ENCODE measurements at regions not wholly inside any gene's neighbourhood (a gene's known extent, or its start where the extent isn't known, plus 50 kb on each side); places are given as distances from the start of the nearest gene placed in this dataset.

GRCh38 chr2:212649646-212650045, 111.0 kb upstream of the ERBB4 start:
- H3K36me3 ChIP-seq (ENCODE audit: low read depth): no peaks in the 10 kb centered on the region
- no peaks in the 10 kb centered on the region for H3K79me2 ChIP-seq (ENCODE audit: insufficient read depth)
- peaks cover 8% of the 10 kb centered on the region; the same call in 1 of the 2 replicates for H3F3A ChIP-seq (ENCODE audit: insufficient read depth)
- in situ Hi-C loops (cut with MboI): no loop called here
- no peak overlapping the region for H3K27ac ChIP-seq
- no peak overlapping the region for H2AFZ ChIP-seq
- no peak overlapping the region for H3K4me2 ChIP-seq (ENCODE audit: unreplicated experiment)
- H3K27me3 ChIP-seq (replicated peaks; ENCODE audit: insufficient read depth): no peaks in the 10 kb centered on the region
- H3K9me3 ChIP-seq (ENCODE audit: low read depth): no peaks in the 10 kb centered on the region
- WGBS, 2 experiments (ENCODE audit: low coverage in 1 of 2, low lambda C conversion rate in 2 of 2, missing lambda C conversion rate in 2 of 2): 34 to 50% methylated on average over 1 of the region's 1 CpG
- TF ChIP-seq EZH2phosphoT487 (IDR thresholded peaks at IDR 0.05; ENCODE audit: insufficient read depth, low read depth) (no peak), EZH2 (IDR thresholded peaks at IDR 0.05; ENCODE audit: insufficient read depth, poor library complexity, severe bottlenecking) (no peak)
- DNase-seq: no peak
- no peaks in the 10 kb centered on the region for H3K9me2 ChIP-seq (ENCODE audit: insufficient read depth)
- no peak overlapping the region for H3K9ac ChIP-seq
- peaks cover 20% of the 10 kb centered on the region for H3K4me1 ChIP-seq (ENCODE audit: insufficient read depth)
- H4K20me1 ChIP-seq (ENCODE audit: insufficient read depth): no peaks in the 10 kb centered on the region
- H3K4me3 ChIP-seq: no peak overlapping the region

- Histone ChIP-seq H3K79me2 (ENCODE audit: insufficient read depth) (no peaks in the 10 kb centered on the region), H2AFZ (peak overlapping the region; percentile 35; the same call in 1 of the 2 replicates), H3K27ac (peak overlapping the region; percentile 40), H3F3A (ENCODE audit: insufficient read depth) (peaks cover 8% of the 10 kb centered on the region; the same call in 1 of the 2 replicates), H3K9ac (0 out of 2 replicates have a peak overlapping the region, but pooled peaks have one; percentile 25), H4K20me1 (ENCODE audit: insufficient read depth) (no peaks in the 10 kb centered on the region), H3K36me3 (ENCODE audit: low read depth) (no peaks in the 10 kb centered on the region), H3K4me1 (ENCODE audit: insufficient read depth) (peaks cover 20% of the 10 kb centered on the region), H3K4me3 (peak overlapping the region; percentile 16; the same call in 1 of the 2 replicates), H3K9me3 (ENCODE audit: low read depth) (no peaks in the 10 kb centered on the region), H3K27me3 (replicated peaks; ENCODE audit: insufficient read depth) (no peaks in the 10 kb centered on the region), H3K4me2 (ENCODE audit: unreplicated experiment) (peak overlapping the region; percentile 59), H3K9me2 (ENCODE audit: insufficient read depth) (no peaks in the 10 kb centered on the region)
- peak; percentile 92 for DNase-seq
- in situ Hi-C loops (cut with MboI): no loop called here
- 9 to 13% methylated on average over 3 of the region's 3 CpGs for WGBS, 2 experiments (ENCODE audit: low coverage in 1 of 2, low lambda C conversion rate in 2 of 2, missing lambda C conversion rate in 2 of 2)
- TF ChIP-seq EZH2 (IDR thresholded peaks at IDR 0.05; ENCODE audit: insufficient read depth, poor library complexity, severe bottlenecking) (no peak), EZH2phosphoT487 (IDR thresholded peaks at IDR 0.05; ENCODE audit: insufficient read depth, low read depth) (no peak)
These were observed 108.2 kb upstream of the ERBB4 start for GRCh38 chr2:212646698-212647366.

GRCh38 chr2:212644195-212644837, 105.7 kb upstream of the ERBB4 start:
- Histone ChIP-seq H3K4me2 (ENCODE audit: unreplicated experiment) (no peak overlapping the region), H3K9me3 (ENCODE audit: low read depth) (no peaks in the 10 kb centered on the region), H3K4me3 (no peak overlapping the region), H3F3A (ENCODE audit: insufficient read depth) (peaks cover 8% of the 10 kb centered on the region; the same call in 1 of the 2 replicates), H3K9me2 (ENCODE audit: insufficient read depth) (no peaks in the 10 kb centered on the region), H3K9ac (no peak overlapping the region), H3K36me3 (ENCODE audit: low read depth) (no peaks in the 10 kb centered on the region), H2AFZ (no peak overlapping the region), H3K4me1 (ENCODE audit: insufficient read depth) (peaks cover 20% of the 10 kb centered on the region), H3K27me3 (replicated peaks; ENCODE audit: insufficient read depth) (no peaks in the 10 kb centered on the region), H3K27ac (no peak overlapping the region), H3K79me2 (ENCODE audit: insufficient read depth) (no peaks in the 10 kb centered on the region), H4K20me1 (ENCODE audit: insufficient read depth) (no peaks in the 10 kb centered on the region)
- in situ Hi-C loops (cut with MboI): no loop called here
- no peak for DNase-seq
- WGBS, 2 experiments (ENCODE audit: low coverage in 1 of 2, low lambda C conversion rate in 2 of 2, missing lambda C conversion rate in 2 of 2): 62 to 67% methylated on average over 3 of the region's 3 CpGs
- TF ChIP-seq EZH2phosphoT487 (IDR thresholded peaks at IDR 0.05; ENCODE audit: insufficient read depth, low read depth): no peak
- TF ChIP-seq EZH2 (IDR thresholded peaks at IDR 0.05; ENCODE audit: insufficient read depth, poor library complexity, severe bottlenecking): no peak

GRCh38 chr2:212640428-212640827, 101.8 kb upstream of the ERBB4 start:
- no peaks in the 10 kb centered on the region for H4K20me1 ChIP-seq (ENCODE audit: insufficient read depth)
- no peak for DNase-seq
- H3K4me2 ChIP-seq (ENCODE audit: unreplicated experiment): no peak overlapping the region
- no peaks in the 10 kb centered on the region for H3K9me3 ChIP-seq (ENCODE audit: low read depth)
- 54 to 71% methylated on average over 1 of the region's 1 CpG for WGBS, 2 experiments (ENCODE audit: low coverage in 1 of 2, low lambda C conversion rate in 2 of 2, missing lambda C conversion rate in 2 of 2)
- H3K9ac ChIP-seq: no peak overlapping the region
- in situ Hi-C loops (cut with MboI): no loop called here
- no peak overlapping the region for H3K27ac ChIP-seq
- no peak for TF ChIP-seq EZH2 (IDR thresholded peaks at IDR 0.05; ENCODE audit: insufficient read depth, poor library complexity, severe bottlenecking)
- no peak for TF ChIP-seq EZH2phosphoT487 (IDR thresholded peaks at IDR 0.05; ENCODE audit: insufficient read depth, low read depth)
- no peaks in the 10 kb centered on the region for H3K9me2 ChIP-seq (ENCODE audit: insufficient read depth)
- H3F3A ChIP-seq (ENCODE audit: insufficient read depth): no peaks in the 10 kb centered on the region
- H3K27me3 ChIP-seq (replicated peaks; ENCODE audit: insufficient read depth): no peaks in the 10 kb centered on the region
- H3K36me3 ChIP-seq (ENCODE audit: low read depth): no peaks in the 10 kb centered on the region
- H3K79me2 ChIP-seq (ENCODE audit: insufficient read depth): no peaks in the 10 kb centered on the region
- H2AFZ ChIP-seq: no peak overlapping the region
- H3K4me3 ChIP-seq: no peak overlapping the region
- 0 out of 2 replicates have a peak, but pooled peaks cover under 1% of the 10 kb centered on the region for H3K4me1 ChIP-seq (ENCODE audit: insufficient read depth)
